T1000 (cell line): ENCODE measurements at regions not wholly inside any gene's neighbourhood (a gene's known extent, or its start where the extent isn't known, plus 50 kb on each side); places are given as distances from the start of the nearest gene placed in this dataset.

Experiments
- DNase-seq: peaks from one replicate; lab custom pipeline; 2025; ENCODE audit warnings: mixed read lengths; lab: John Stamatoyannopoulos, UW

DNA sequence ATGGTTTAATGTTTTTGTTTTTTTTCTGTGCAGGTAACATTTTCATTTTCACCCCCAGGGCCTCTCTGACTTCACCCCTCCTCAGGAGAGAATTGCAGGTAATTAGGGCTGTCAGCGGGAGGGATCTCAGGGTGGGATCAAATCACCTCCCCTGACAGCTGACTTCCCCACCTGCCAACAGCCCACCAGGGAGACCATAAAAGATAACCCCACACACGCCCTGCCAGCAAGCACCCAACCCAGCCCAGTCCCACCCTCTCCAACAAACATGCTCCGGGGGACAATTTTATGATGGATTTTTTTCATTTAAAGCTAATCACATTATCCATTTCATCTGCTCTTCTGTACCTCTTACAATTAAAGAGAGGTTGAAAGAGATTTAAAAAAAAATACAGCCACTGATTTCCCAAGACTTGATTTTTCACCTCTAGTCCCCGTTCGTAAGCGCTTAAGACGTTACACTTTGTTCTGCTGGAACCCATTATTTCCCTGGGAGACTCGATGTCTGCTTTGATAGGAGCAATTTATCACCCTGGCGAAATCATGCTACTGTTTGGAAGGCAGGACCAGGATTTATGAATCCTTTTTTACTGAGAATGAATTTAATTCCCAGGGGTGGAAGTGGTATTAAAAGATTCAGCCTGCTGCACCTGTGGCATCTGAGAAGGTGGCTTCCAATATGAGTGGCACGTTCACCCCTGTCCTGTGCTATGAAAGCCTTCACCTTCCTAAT lies 232.9 kb upstream of the ID2 start:
- DNase-seq = no peak

DNA sequence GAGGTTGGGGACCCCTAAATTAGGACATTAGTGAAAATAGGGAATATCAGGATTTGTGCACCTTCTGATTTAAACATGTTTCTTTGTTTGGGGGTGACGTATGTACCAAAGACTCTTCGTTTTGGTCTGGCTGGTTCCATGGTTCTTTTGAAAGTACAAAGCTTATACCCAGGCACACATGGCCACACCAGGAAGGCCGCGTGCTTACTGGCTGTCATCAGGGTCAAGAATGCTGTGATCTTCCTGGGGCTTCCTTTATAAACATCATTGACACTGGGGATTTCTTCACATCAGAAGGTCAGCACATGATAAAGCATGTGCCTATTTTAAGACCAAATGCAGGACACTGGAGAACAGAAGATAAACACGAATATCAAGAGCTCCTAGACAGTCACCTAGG lies 230.6 kb upstream of the ID2 start:
- no peak for DNase-seq

DNA sequence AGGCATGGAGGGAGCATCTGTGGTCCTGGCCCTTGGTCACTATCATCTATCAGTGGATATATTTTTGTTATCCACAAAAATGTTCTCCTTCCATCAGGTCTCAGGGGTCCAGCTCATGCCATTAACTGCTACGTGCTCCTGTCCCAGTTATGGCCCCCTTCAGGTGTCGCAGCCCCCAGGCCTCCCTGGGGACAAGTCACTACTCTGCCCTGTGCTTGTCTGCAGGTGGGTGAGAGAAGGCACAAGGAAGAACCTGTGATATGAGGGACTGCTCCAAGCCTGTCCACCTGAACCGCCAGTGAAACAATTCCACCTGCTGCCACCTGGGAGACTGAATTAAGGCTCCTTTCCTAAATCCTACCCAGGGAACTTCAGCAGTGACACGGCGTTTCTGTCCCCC lies 229.6 kb upstream of the ID2 start:
- DNase-seq = no peak

DNA sequence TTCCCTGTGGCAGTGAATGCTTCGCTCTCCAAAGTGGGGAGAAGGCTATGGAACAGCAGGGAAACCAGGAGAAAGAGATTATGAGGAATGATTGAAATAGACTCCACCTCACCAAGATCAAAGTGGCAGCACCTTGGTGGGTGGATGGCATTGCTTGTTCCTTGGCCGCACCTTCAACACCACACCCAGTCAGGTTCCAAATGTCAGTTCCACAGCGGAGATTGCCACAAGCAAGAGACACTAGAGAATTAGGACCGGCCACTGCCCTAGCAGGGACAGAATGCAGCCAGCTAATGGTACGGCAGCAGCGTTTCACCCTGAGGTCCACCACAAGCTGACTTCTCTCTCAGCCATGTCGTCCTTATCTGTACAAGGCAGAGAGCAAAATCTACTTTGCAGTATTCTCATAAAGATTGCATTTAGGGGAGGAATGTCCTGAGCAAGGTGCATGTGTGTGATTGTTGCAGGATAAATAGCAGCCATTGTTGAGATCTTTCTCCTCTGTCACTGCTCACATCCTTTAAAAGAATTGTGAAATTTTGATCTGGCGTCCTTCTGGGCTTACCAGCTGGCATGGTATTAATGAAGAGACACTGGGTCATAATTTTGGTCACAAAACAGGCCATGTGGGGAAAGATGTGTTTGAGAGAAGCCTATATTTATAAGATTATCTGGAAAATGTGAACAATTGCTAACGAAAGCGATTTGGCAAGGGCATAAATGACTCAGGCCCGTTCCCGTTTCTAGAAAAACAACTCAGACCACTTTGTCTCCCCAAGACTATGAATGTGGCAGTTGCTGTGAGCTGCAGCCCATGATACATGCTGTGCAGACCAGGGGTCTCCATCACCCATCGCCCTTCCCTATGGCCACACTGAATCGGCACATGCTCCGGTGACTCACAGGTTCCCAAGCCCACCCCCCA lies 228.6 kb upstream of the ID2 start:
- no peak for DNase-seq

DNA sequence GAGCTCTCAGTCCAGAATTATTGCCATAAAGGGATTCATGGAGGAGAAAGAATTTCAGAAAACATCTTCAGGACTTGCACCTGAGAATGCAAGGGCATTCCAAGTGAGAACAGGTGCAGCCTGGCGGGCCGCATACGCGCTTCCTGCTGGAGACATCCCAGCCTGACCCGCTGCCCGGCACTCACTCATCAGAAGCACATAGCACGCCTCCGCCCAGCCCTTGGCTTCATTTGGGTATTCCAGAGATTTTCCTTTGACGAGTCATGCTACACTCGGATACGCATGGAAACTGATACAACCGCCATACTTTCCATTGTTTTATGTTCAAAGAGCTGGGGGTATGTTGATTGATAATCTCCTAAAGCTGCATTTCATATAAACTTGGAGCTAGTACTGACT lies 228.0 kb upstream of the ID2 start:
- no peak for DNase-seq

DNA sequence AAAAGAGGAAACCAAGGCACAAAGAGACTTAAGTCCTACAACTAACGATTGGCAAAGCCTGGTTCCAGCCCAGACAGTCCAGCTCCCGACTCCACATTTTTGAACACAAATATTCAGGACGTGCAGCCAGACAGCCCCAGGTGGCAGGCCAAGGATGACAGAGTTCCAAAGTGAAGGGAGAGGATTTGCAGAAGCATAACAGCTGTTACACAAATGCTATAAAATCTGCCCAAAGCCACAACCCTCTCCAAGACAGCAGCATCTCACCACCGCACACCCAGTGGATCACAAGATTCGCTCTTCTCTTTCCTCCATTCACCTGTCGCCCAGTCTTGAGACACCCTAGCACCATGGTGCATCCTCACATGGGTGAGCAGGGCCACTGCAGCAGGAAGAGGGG lies 227.1 kb upstream of the ID2 start:
- no peak for DNase-seq

DNA sequence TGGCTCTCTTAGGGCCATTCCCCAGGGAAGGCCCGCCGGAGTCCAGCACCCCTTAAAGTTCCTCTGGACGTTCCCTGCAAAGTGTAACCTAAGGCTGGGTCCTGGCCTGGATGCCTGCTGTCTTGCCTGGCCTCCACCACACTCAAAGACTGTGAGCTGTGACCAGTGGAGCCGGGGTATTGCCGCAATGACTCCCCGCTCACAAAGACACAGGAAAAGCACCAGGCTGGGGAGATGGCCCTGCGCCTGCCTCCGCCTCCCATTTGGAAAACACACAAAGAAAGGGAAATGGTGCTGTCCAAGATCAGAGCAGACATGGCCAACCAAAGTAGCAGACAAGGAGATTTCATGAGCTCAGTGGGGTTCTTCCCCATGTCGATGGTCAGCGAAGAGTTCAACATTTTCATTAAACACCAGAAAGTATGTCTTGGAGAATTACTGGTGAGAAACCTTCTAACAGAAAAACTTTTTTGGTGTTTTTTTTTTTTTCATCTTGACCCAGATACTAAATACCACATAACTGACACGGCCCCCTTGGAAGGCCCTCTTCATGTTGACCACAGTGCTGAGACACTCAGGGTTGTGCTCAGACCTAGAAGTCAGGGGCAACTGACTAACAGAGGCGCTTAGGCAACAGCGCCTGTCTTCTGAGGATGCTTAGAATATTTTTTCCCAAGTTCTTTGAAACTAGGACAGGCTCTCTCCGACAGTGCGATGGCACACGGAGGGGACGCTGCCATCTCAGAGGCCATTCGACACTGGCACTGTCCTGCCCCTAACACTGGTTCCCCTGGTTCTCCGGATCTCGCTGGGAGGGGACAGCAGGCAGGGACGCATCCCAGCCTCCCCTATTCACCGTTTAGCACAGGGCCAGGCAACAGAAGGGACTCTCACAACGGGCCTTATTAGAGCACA lies 226.4 kb upstream of the ID2 start:
- no peak for DNase-seq

DNA sequence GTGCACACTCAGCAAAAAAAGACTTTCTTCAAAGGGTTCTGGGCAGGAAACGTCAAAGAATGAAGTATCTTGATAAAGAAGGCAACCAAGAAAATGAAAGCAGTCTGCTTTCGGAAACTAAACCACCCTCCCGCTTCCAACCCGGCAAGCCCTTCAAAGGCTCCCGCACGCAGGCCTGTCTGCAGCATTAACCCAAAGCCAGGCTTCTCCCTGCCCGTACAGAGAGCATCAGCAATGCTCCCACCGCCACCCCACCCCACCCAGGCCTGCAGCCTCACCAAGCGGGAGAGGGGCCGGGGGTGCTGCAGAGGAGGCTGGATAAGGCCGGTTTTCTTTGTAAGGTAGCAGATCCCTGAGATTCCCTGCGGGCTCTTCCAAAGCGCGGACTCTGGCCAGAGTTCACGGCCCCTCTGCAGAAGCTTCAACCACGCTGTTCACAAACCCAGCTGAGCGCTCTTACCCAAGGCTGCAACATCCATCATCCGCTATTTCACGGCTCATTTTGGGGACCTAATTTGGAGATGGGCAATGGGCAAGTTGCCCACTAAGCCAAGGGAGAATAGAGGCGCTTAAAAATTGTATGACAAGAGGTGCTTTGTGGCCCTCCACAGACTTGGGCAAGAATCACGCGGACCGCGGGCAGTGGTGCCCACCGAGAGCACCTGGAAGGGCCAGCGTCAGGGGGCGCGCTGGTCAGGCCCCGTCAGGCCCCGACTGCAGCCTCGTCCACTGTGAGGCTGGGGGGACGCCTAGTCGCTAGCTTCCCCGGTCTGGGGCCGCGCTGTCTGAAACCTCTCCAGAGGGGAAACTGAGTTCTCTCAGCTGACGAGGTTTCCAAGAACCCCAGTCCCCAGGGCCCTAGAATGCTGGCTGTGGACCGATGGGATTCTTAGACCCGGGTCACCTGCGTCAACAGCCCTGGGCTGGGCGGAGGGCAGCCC lies 225.4 kb upstream of the ID2 start:
- no peak for DNase-seq

DNA sequence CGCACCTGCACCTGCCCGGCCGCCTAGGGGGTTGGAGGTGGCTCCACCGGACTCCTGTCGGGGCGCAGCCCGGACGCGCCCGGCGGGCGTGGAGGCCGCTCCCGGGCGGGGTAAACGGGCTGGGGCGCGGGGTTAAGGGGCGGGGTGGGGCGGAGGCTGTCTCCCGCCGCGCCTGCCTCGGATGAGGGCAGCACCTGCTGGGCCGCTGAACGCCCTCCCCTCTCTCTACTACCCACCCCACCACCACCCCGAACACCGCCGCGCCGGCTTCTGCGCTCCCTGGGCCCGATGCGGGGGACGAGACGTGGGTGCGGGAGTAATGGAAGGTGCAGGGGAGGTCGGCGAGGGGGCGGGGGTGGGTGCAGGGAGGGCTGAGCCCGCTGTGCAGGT lies 224.8 kb upstream of the ID2 start:
- DNase-seq = no peak

DNA sequence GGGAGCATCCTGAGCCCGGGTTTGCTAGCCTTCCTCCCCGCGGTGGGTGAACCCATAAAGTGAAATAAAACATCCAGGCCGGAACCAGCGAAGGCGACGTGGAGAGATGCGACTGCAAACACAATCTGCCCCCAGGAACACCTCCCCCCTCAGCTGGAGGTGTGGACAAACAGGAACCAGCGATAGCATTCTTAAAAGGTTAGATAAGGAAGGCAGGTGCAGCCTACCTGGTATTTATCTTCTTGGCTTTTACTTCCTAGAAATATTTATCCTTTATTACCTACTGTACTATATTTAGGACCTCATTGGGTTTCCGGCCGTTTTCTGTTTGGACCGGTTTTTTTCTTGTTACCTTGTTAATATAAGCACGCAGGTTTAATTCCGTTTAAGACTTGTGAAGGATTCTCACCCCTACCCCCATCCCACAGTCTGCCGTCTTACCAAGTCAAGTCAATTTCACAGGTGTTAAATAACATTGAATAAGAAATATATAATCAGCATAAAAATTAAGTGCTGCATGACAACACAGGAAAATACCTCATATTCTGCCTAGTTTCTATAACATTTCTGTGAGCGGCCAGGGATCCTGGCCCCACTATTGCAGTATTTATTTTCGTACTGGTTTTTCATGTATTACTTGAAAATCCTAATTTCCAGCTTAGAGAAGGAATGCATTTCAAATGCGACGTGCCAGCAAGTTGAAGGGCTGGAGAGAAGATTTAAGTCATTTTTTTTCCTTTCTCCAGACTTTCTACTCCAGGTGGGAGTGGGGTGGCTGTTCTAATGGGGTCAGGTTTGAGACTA lies 224.0 kb upstream of the ID2 start:
- no peak for DNase-seq

DNA sequence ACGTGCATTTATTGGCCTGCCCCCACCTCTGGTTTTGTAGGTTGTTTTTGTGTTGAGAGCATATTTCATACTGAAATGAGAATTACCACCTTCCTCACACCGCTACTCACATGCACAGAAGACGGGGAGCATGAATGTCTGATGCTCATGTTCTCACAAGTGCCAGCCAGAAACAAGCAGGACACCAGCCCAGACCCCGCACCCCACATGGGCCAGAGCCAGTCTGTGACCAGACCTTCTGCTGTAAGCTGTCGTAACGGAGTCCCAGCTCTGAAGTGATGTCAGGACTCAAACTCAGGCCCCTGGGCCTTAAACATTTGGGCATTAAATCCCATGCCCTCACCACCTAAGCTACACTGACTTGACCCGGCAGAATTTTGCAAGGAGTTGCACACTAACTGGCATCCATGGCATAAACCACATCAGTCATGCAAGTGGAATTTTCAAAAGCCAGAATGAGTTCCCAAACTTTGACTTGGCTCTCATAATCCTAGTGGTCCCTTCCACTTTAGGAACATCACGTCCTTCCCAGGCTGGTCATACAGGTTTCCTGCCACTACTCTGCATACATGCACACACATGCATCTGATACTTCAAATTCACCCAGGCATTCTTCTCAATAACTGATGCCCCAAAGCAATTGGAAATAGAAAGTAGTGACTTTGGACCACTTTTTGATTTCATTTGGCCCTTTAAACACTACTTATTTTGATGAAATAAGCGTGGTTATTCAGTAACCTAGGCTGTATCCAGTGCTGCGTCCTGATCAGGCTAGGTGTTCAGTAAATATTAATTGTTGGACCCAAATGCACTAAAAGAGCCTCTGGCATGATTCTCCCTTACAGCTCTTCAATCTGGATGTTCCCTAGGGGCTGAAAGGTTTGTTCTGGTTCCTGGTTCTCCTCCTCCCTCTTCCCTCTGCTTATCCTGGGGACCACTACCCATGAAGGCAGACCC lies 223.1 kb upstream of the ID2 start:
- no peak for DNase-seq

DNA sequence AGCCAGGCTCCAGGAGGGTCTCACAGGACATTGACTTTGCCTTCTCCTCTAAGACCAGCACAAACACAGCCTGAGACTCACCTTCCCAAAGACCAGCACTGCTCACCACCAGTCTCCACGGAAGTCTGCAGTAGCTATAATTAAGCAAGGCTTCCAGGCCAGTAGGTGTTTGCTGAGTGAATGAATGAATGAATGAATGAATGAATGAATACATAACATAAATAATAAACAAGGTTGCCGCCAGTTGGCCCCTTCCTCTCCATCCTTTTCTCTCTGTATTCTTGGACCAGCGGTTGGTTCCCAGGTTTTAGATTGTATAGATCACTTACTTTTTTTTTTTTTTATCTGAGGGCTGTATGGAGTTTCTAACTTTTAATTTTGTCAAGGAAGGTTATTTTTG lies 222.4 kb upstream of the ID2 start:
- no peak for DNase-seq

DNA sequence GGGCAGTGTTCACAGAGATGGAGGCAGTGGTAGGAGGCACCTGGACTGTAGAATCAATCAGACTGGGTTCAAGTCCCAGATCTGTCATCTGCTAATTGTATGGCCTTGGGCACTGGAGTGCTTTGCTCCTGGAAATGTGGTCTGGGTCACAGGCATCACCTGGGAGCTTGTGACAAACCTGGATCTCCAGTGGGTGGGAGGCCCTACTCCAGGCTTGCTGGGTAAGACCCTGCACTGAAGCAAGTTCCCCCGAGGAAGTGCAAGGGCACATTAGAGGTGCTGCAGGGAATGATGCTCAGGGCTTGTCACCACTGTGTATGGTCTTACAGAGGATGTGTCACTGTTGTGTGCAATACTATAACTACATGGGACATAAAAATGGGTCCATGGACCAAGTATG lies 220.5 kb upstream of the ID2 start:
- no peak for DNase-seq

DNA sequence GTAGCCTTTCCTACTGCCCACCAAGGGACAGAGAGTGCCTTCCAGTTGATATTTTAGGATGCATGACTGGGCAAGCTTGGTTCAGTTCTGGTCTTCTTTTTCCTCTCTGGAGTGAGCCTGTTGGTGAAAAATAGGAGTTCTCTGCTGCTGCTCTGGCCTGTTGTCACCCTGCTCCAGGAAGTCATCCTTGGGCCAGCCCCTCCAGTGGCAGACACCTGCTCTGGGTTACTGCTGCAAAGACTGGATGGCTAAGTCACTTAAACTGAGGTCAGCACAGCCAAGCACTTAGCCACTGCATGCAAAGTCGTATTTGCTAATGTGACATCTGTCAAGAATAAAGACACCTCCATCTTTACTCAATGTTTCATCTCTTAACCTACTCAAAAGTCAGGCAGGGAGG lies 219.6 kb upstream of the ID2 start:
- no peak for DNase-seq

DNA sequence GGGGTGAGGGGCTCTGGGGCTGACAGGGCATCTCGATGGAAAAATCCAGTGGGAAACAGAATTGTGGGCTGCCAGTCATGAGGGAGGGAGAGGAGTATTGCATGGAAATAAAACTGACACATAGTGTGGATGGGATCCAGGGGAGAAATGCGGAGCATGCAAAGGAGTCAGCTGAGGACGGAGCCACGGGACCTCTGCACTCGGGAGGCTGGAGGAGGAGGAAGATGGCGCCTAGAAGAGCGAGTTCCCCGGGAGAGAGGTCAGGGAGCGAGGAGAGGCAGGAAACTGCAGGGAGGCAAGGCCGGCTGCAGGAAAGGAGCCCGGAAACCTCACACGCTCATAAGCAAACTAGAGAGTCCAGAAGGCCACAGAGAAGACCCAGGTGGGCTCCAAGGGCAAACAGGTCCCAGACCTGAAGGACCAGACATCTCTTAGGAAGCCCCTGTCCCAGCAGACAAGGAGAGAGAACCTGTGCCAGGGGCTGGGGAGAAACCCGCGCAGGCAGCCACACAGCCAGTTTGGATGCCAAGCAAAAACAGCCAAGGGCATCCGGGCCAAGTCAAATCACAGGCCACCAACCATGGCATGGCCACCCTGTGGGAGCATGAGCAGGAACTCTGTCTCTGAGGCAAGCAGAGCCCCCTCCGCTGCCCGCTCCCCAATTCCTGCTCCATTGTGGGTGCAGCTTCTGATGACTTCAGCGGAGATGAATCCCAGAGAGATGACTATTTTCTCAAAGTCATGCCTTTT lies 218.8 kb upstream of the ID2 start:
- DNase-seq = no peak

DNA sequence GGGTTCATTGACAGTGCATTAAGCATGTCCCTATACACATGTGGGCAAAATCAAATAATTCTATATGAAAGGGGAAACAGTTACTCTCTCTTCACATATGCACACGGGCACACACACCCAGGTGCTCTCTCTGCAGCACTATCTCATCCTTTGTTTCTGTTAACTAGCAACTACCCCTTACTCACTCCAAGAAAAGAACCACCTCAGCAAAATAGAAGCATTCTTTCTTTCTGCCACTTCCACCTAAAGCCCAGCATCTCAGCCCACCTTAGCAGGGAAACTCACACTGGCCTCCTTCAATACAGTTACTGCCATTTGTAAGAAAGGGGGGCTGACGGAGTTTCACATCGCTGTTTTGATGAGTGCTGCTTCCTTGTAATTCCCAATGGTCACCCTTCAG lies 216.3 kb upstream of the ID2 start:
- no peak for DNase-seq

DNA sequence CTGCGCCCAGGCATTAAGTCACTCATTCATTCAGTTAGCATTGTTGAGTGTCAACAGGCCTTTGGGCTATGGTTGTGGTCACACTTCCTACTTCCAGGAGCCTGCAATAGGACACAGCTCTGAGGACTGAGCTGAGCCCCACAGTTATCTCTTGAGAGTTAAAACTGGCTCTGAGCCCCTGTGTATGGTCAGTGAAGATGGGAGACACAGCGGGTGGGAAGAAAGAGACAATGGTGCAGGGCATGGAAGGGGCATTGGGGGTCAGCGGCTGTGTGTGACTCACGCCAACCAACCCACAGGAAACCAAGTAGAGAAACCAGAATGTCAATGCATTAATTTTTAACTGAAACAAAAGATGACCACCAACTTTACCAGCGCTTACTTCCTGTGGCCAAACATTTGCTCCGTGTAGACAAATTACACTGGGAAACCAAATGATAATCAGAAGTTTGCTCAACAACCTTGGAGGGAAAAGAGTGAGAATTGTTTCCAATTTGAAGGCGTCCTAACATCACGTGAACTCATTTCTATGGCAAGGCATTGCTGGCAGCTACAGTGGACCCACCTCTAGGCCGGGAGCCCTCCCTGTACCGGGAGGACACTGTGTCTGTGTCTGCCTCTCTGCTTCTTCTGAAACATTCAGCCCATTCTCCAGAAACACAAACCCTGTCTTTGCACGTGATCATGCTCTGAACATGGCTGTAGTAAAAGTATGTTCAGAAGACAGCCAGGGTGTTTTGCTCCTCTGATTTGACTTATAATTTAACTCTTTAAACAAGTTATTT lies 212.0 kb upstream of the ID2 start:
- no peak for DNase-seq
